ENCODE measurements at regions not wholly inside any gene's neighbourhood (a gene's known extent, or its start where the extent isn't known, plus 50 kb on each side); places are given as distances from the start of the nearest gene placed in this dataset.
"Not testable (repeated sequence)": the region's sequence is repeated elsewhere in the genome, so short reads cannot be mapped to it uniquely, and the experiment has no call there.

- DNase-seq (ENCODE audit: low read depth in 2 of 2), result no peak
Observed at GRCh38 chr2:65914244-65914786, 481.9 kb upstream of the SPRED2 start.

- DNase-seq (ENCODE audit: low read depth in 2 of 2), result no peak
Observed at GRCh38 chr2:65913813-65914212, 481.4 kb upstream of the SPRED2 start.

DNA sequence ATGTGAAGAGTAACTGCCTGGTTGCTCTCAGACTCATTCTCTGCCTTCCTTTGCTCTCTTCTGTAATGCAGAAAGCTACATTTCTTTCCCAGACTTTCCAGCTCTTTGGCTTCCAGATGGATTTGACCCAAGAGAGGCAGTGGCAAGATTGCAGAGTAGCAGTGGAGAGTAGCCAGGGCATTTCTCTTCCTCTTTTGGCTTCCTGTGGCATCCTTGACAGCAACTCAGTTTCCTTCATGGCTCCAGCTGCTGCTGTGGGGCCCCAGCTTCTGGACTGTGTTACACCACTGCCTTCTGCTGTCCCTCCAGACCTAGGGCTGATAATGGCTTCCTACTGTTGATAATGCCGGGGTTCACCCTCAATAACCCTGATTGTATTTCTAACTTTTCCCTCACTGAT is 469.4 kb upstream of the SPRED2 start:
- no peak for DNase-seq (ENCODE audit: low read depth in 2 of 2)

DNA sequence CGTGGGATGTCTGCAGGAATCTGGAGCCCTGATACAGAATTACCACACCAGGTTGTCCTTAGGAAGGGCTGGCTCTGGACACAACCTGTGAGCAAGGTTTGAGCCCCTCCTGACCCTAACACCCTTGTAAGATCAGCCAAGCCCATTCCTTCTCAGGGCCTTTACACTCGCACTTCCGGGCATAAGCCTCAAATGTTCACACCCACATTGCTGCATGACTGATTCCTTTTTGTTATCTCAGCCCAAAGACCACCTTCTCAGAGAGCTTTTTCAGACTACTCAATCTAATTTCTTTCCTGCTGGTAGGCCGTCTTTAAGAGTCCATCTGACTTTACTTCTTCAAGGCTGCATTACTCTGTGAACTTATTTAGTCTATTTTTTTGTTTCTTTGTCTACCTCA is 464.0 kb upstream of the SPRED2 start:
- DNase-seq (ENCODE audit: low read depth in 2 of 2), result no peak

- not testable (repeated sequence) for DNase-seq (ENCODE audit: low read depth in 2 of 2)
Observed at GRCh38 chr2:65890131-65890530, 457.7 kb upstream of the SPRED2 start.

GRCh38 chr2:65885266-65885665 is 452.9 kb upstream of the SPRED2 start:
- no peak for DNase-seq (ENCODE audit: low read depth in 2 of 2)

DNA sequence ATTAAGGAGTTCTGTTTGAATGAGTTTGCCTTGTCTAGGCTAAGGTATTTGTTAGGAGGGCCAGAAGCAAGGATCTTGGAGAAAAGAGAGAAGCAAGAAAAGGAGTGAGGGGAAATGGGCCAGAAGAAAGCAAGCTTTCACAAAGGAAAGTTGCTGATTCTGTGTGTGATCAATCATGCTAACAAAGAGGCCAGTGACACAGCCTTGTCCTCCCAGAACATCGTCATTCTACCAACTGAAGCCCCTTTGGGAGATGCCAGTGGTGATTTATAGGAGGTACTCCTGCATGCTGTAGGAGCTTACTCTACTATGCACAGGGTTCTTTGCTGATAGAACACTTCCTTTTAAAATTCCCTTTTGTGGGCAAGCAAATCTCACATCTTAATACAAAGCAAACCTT is 449.2 kb upstream of the SPRED2 start:
- no peak for DNase-seq (ENCODE audit: low read depth in 2 of 2)

DNA sequence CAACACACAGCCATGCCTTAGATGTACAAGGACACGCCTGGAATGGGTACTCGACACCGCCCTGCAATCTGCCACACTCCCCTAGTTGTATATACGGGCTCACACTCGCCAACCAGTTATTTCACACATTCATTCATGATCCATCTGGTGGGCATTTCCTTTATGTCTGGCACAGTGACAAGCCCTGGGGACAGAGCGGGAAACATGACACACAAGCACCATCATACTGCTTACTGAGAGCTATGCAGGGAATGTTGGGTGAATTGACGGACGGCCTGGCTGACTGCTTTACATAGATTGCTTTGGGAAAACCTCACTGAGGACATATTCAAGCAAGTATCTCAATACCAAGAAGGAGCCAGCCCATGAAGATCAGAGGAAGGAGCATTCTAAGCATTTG is 448.0 kb upstream of the SPRED2 start:
- no peak for DNase-seq (ENCODE audit: low read depth in 2 of 2)

GRCh38 chr2:65878011-65878340 is 445.6 kb upstream of the SPRED2 start:
- no peak for DNase-seq (ENCODE audit: low read depth in 2 of 2)

DNA sequence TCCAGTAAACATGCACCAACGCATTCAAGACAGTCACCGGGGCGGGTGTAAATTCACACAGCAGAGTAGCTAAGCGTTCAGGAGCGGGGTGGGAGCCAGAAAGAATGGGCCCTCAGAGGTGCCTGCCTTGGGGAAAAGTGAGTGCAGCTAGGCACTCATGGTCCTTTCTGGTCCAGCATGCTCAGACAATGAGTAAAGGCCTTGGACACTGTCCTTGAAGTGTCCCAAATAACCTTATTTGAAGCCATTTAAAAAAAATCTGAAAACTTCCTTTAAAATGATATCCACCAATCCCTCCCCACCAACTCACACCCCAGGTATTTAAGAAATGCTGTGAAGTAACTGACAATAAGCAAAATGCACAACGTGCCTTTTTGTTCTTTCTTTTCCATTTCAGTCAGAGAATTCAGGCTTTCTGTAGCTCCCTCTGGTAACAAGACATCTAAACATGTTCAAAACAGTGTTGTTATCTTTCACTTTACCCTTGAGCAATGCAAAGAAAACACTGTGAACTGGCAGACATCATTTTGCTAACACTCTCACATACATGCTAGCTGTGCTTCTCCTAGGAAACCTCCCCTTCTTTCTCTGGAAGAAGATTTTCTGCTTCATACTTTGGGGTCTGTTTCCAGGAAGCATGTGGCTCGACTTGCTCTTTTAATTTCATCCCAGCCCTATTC is 445.1 kb upstream of the SPRED2 start:
- DNase-seq (ENCODE audit: low read depth in 2 of 2), result no peak

- no peak for DNase-seq (ENCODE audit: low read depth in 2 of 2)
Observed at GRCh38 chr2:65876114-65876513, 443.7 kb upstream of the SPRED2 start.

- DNase-seq (ENCODE audit: low read depth in 2 of 2), result no peak
Observed at GRCh38 chr2:65870826-65871225, 438.4 kb upstream of the SPRED2 start.

DNA sequence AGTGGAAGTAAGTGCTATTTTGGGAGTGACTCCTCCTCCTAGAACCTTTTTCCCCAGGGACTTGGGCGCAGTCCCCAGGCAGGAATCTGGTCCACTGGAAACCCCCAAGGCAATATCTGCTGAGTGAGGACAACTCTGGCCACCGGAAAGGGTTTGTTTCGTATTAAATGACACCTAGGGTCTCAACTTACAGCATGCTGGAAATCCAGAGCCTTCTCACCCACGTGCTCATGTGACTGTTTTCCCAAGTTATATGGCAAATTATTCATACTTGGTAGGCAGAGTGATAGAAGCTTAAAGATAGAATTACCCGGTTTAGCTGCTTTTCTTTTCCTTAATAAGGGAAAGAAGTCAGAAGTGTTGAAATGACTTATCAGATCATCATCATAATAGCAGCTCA is 436.9 kb upstream of the SPRED2 start:
- no peak for DNase-seq (ENCODE audit: low read depth in 2 of 2)

DNA sequence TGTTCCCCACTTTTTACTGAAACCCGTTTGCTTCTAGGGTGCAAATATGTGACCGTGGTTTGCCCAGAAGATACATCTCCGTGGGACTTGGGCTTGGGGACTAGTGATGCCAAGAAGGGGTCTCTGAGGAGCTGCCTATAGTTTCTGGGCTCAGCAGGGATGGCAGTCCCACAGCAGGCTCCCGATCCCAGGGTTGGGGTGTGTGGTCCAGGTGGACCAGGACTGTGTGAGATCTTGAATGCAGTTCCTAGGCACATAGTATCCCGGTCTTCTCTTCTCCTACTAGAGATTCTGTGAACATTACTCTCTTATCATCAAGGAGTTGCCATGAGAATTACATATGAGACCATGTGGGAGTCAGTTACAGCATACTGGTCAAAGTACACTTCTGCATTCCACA is 435.8 kb upstream of the SPRED2 start:
- no peak for DNase-seq (ENCODE audit: low read depth in 2 of 2)

GRCh38 chr2:65867446-65867845 is 435.0 kb upstream of the SPRED2 start:
- no peak for DNase-seq (ENCODE audit: low read depth in 2 of 2)

- no peak for DNase-seq (ENCODE audit: low read depth in 2 of 2)
Observed at GRCh38 chr2:65866148-65866547, 433.7 kb upstream of the SPRED2 start.

- DNase-seq (ENCODE audit: low read depth in 2 of 2), result no peak
Observed at GRCh38 chr2:65864619-65865018, 432.2 kb upstream of the SPRED2 start.

- no peak for DNase-seq (ENCODE audit: low read depth in 2 of 2)
Observed at GRCh38 chr2:65863713-65864112, 431.3 kb upstream of the SPRED2 start.

- no peak for DNase-seq (ENCODE audit: low read depth in 2 of 2)
Observed at GRCh38 chr2:65856928-65857327, 424.5 kb upstream of the SPRED2 start.

DNA sequence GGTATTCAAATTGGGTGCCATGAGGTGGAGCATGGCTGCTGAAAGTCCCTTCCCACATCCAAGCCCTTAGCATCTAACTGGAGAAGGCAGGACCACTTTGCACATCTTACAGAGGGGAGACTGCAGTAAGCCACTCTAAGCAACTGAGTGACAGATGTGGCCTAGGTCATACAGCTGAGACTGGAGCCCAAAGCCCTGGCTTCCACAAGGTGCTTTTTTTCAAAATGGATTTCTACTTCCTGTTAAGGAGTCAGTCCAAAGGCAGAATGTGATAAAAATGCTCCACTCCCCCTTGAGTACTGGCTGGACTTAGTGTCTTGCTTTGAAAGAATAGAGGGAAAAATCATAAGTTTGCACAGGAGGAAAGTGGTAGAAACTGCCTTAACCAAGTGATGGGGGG is 424.0 kb upstream of the SPRED2 start:
- DNase-seq (ENCODE audit: low read depth in 2 of 2), result no peak

DNA sequence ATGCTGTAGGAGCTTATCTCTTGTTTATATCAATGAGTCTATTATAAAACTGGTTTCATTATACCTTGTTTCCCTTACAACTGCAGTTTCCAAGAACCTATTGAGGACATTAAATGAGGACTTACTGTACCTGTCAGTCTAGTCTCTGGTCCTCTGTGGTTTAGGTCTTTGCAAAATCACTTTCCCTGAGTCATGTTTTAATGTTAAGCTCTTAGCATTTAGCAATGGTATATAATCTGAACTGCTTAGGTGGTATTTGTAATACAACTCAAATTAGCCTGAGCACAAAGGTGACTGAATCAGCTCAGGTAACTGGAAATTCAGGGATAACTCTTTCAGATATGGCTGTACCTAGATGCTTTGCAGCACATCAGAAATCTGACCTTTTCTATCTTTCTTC is 418.3 kb upstream of the SPRED2 start:
- DNase-seq (ENCODE audit: low read depth in 2 of 2), result no peak

DNA sequence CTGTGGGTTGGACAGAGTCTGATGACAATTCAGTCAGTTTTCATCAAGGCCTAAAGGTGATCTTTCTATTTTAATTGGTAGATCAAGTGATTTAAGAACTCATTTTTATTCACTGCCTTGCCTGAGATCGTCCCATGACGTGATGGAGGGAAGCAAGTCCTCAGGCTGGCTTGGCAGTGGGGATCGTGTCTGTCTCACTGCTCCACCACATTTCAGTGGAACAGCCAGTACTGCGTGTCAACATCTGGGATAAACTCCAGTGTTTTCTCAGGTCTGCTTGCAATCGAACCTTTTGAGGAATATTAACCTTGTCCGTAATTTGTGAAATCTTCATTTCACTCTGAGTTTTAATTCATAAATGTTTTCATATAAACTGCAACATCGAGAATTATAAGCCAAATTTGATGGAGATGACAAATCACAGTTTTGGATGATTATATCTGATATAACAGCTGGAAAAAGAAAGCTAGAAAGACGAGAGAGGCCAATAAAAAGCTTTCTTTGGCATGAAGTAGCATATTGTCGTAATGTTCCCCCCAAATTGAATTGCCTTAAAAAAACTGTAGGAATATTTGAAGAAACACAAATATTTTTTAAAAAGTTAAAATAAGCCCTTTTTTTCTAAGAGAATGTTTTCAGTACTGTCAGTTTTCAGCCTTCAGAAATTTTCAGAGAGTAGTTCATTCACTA is 414.7 kb upstream of the SPRED2 start:
- no peak for DNase-seq (ENCODE audit: low read depth in 2 of 2)

- no peak for DNase-seq (ENCODE audit: low read depth in 2 of 2)
Observed at GRCh38 chr2:65845442-65846182, 413.2 kb upstream of the SPRED2 start.
